SK-N-SH (cell line): ENCODE measurements at regions not wholly inside any gene's neighbourhood (a gene's known extent, or its start where the extent isn't known, plus 50 kb on each side); places are given as distances from the start of the nearest gene placed in this dataset.

Experiments
- CTCF ChIA-PET: fragments of 300-600, 350-600 bp; formaldehyde crosslinking; extraction: SDS; loops from one replicate; lab custom pipeline; 2021; lab: Yijun Ruan, JAX
- POLR2A ChIA-PET: fragments of 350-600 bp; sonication (Branson Sonifier 250); formaldehyde crosslinking; extraction: SDS; loops from one replicate; lab custom pipeline; 2020; ENCODE audit warnings: antibody characterized with exemption, inconsistent platforms; lab: Yijun Ruan, JAX
- DNase-seq: peaks from one replicate; pipeline ENCODE4 v3.0.0; 2012
- H2AFZ ChIP-seq: fragments of 200-600 bp; sonication (generic); 2 replicates; pipeline ENCODE4 v1.8.1; 2016; ENCODE audit warnings: antibody characterized with exemption, mild to moderate bottlenecking, low read depth
- H3F3A ChIP-seq: fragments of 200-600 bp; sonication (generic); replicated peaks from 2 replicates; pipeline ENCODE3; 2016; ENCODE audit warnings: antibody characterized with exemption, mild to moderate bottlenecking; ENCODE audit not compliant: insufficient read depth
- H3K27ac ChIP-seq, 2 experiments: fragments of 200-500 bp in 1 of 2; fragments of 200-600 bp in 1 of 2; sonication (Bioruptor generic) in 1 of 2; sonication (generic), shearing (Covaris generic) in 1 of 2; 2 replicates each; pipeline versions ENCODE4 v1.5.1 to v1.6.1; 2014 to 2016; ENCODE audit warnings: low read depth in 2 of 2, inconsistent platforms in 1 of 2, low read length in 1 of 2, mild to moderate bottlenecking in 1 of 2, mixed read lengths in 1 of 2
- H3K27me3 ChIP-seq: fragments of 200-600 bp; sonication (generic), shearing (Covaris generic); 2 replicates; pipeline ENCODE4 v1.6.1; 2016; ENCODE audit warnings: mixed run types; ENCODE audit not compliant: insufficient read depth
- H3K36me3 ChIP-seq, 2 experiments: fragments of 200-500 bp in 1 of 2; fragments of 200-600 bp in 1 of 2; sonication (Bioruptor generic) in 1 of 2; sonication (generic) in 1 of 2; replicated peaks in 1 of 2; 2 replicates each; pipeline versions ENCODE3 to v1.5.1; 2014 to 2016; ENCODE audit warnings: low read length in 1 of 2, mild to moderate bottlenecking in 1 of 2; ENCODE audit not compliant: insufficient read depth in 2 of 2, control insufficient read depth in 1 of 2
- H3K4me1 ChIP-seq, 2 experiments: fragments of 200-500 bp in 1 of 2; fragments of 200-600 bp in 1 of 2; sonication (Bioruptor generic) in 1 of 2; sonication (generic), shearing (Covaris generic) in 1 of 2; 2 replicates each; pipeline versions ENCODE4 v1.5.1 to v1.6.1; 2014 to 2016; ENCODE audit warnings: low read depth in 1 of 2, low read length in 1 of 2, mixed run types in 1 of 2; ENCODE audit not compliant: insufficient read depth in 2 of 2, control insufficient read depth in 1 of 2
- H3K4me2 ChIP-seq: fragments of 200-600 bp; sonication (generic), shearing (Covaris generic); 2 replicates; pipeline ENCODE4 v1.6.1; 2017; ENCODE audit warnings: mixed run types
- H3K4me3 ChIP-seq, 2 experiments: fragments of 200-500 bp in 1 of 2; fragments of 200-600 bp in 1 of 2; sonication (Bioruptor generic) in 1 of 2; sonication (generic), shearing (Covaris generic) in 1 of 2; 2 replicates each; pipeline versions ENCODE4 v1.5.1 to v1.8.1; 2014 to 2016; ENCODE audit warnings: low read depth in 2 of 2, inconsistent platforms in 1 of 2, low read length in 1 of 2, mild to moderate bottlenecking in 1 of 2, mixed read lengths in 1 of 2, moderate library complexity in 1 of 2
- H3K79me2 ChIP-seq: fragments of 200-600 bp; sonication (generic); 2 replicates; pipeline ENCODE4 v1.8.1; 2017; ENCODE audit warnings: mild to moderate bottlenecking; ENCODE audit not compliant: insufficient read depth
- H3K9ac ChIP-seq: fragments of 200-600 bp; sonication (generic); 2 replicates; pipeline ENCODE4 v1.6.1; 2017; ENCODE audit warnings: mixed run types
- H3K9me2 ChIP-seq: fragments of 200-600 bp; sonication (generic); 2 replicates; pipeline ENCODE4 v1.6.1; 2017; ENCODE audit warnings: mixed run types
- H3K9me3 ChIP-seq: fragments of 200-600 bp; sonication (generic); 2 replicates; pipeline ENCODE4 v1.6.1; 2017; ENCODE audit warnings: mixed run types, mild to moderate bottlenecking, moderate library complexity
- H4K20me1 ChIP-seq: fragments of 200-600 bp; sonication (generic); 2 replicates; pipeline ENCODE4 v1.6.1; 2017; ENCODE audit warnings: mild to moderate bottlenecking, mixed run types; ENCODE audit not compliant: insufficient read depth
- CHD2 ChIP-seq: fragments of 150-350 bp; IDR thresholded peaks from 2 replicates; pipeline ENCODE4 v1.6.1; 2018; ENCODE audit warnings: low read length; ENCODE audit not compliant: partially characterized antibody
- ELF1 ChIP-seq: IDR thresholded peaks from 2 replicates; pipeline ENCODE4 v1.4.0; 2012
- FOXJ3 ChIP-seq: sonication (generic); formaldehyde crosslinking; IDR thresholded peaks from 2 replicates; pipeline ENCODE4 v1.5.1; 2020; ENCODE audit warnings: mild to moderate bottlenecking, missing genetic modification reagents
- GABPA ChIP-seq: IDR thresholded peaks from 2 replicates; pipeline ENCODE4 v1.4.0; 2012; ENCODE audit warnings: low read depth, mild to moderate bottlenecking
- NRF1 ChIP-seq: IDR thresholded peaks from 2 replicates; pipeline ENCODE4 v1.6.1; 2012; ENCODE audit warnings: low read depth, mild to moderate bottlenecking, low read length
- PBX3 ChIP-seq: IDR thresholded peaks from 2 replicates; pipeline ENCODE4; 2012
- POLR2AphosphoS5 ChIP-seq: IDR thresholded peaks from 2 replicates; pipeline ENCODE4 v1.6.1; 2012; ENCODE audit warnings: low read depth, low read length
- RAD21 ChIP-seq: IDR thresholded peaks from 2 replicates; pipeline ENCODE4 v1.6.1; 2012; ENCODE audit warnings: mild to moderate bottlenecking, low read length
- RCOR1 ChIP-seq: fragments of 150-350 bp; IDR thresholded peaks from 2 replicates; pipeline ENCODE4 v1.6.1; 2017; ENCODE audit warnings: antibody characterized with exemption, low read length
- REST ChIP-seq: IDR thresholded peaks from 2 replicates; pipeline ENCODE4 v1.6.1; 2012; ENCODE audit warnings: mild to moderate bottlenecking, low read depth, low read length, moderate library complexity
- SIN3A ChIP-seq: IDR thresholded peaks from 2 replicates; pipeline ENCODE4 v1.6.1; 2012; ENCODE audit warnings: low read depth, mild to moderate bottlenecking, low read length, moderate library complexity, borderline replicate concordance
- SMC3 ChIP-seq: IDR thresholded peaks from 2 replicates; pipeline ENCODE4 v1.6.1; 2012; ENCODE audit warnings: low read depth, low read length, improper control_type of control experiment
- TAF1 ChIP-seq: IDR thresholded peaks from 2 replicates; pipeline ENCODE4 v1.6.1; 2012; ENCODE audit warnings: low read depth, mild to moderate bottlenecking, low read length, moderate library complexity, borderline replicate concordance
- TCF12 ChIP-seq: IDR thresholded peaks from 2 replicates; pipeline ENCODE4 v1.4.0; 2012
- ZBTB33 ChIP-seq: IDR thresholded peaks from 2 replicates; pipeline ENCODE4 v1.4.0; 2012; ENCODE audit warnings: low read depth, borderline replicate concordance
- WGBS: methylation state at CpG from one replicate; pipeline ENCODE4 v1.1.6; 2017; ENCODE audit warnings: low lambda C conversion rate; 5-methylcytosine and 5-hydroxymethylcytosine counted together
- TF ChIP-seq, protein P1 (sequence below): IDR thresholded peaks from 2 replicates; pipeline ENCODE4 v1.4.0; 2012; ENCODE audit warnings: low read depth
- TF ChIP-seq, protein P2 (sequence below): fragments of 150-350 bp; IDR thresholded peaks from 2 replicates; pipeline ENCODE4 v1.6.1; 2017; ENCODE audit warnings: antibody characterized with exemption, low read length, low read depth, borderline replicate concordance
- TF ChIP-seq, protein P3 (sequence below): fragments of 150-350 bp; IDR thresholded peaks from 2 replicates; pipeline ENCODE4 v1.6.1; 2016; ENCODE audit warnings: mild to moderate bottlenecking, low read depth, low read length

GRCh38 chr6:135126729-135127128, 54.4 kb upstream of the MYB start:
- Histone ChIP-seq H3K9me2 (no peaks in the 10 kb centered on the region), H4K20me1 (no peaks in the 10 kb centered on the region), H3K9ac (no peak overlapping the region), H2AFZ (no peak overlapping the region), H3K4me1 (no peaks in the 10 kb centered on the region), H3K27me3 (no peaks in the 10 kb centered on the region; the same call in 1 of the 2 replicates), H3K4me3 (no peak overlapping the region), H3K79me2 (no peaks in the 10 kb centered on the region), H3K4me2 (no peak overlapping the region), H3K36me3 (no peaks in the 10 kb centered on the region), H3K9me3 (no peaks in the 10 kb centered on the region), H3K27ac (no peak overlapping the region), H3F3A (no peaks in the 10 kb centered on the region)
- no CpG with 5 or more reads among the region's 1 CpG for WGBS
- ChIA-PET POLR2A (no interaction called here), CTCF (interaction anchor here (2.3 kb wide), 1 partner anchor 297 kb away, joined by 9 read pairs; no protein-coding TSS in a partner anchor)
- TF ChIP-seq SIN3A (no peak), REST (no peak), TCF12 (no peak), PBX3 (no peak)
- TF ChIP-seq, protein P1, sequence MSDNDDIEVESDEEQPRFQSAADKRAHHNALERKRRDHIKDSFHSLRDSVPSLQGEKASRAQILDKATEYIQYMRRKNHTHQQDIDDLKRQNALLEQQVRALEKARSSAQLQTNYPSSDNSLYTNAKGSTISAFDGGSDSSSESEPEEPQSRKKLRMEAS, result no peak
- TF ChIP-seq, protein P2, sequence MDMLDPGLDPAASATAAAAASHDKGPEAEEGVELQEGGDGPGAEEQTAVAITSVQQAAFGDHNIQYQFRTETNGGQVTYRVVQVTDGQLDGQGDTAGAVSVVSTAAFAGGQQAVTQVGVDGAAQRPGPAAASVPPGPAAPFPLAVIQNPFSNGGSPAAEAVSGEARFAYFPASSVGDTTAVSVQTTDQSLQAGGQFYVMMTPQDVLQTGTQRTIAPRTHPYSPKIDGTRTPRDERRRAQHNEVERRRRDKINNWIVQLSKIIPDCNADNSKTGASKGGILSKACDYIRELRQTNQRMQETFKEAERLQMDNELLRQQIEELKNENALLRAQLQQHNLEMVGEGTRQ, result no peak
- TF ChIP-seq, protein P3, sequence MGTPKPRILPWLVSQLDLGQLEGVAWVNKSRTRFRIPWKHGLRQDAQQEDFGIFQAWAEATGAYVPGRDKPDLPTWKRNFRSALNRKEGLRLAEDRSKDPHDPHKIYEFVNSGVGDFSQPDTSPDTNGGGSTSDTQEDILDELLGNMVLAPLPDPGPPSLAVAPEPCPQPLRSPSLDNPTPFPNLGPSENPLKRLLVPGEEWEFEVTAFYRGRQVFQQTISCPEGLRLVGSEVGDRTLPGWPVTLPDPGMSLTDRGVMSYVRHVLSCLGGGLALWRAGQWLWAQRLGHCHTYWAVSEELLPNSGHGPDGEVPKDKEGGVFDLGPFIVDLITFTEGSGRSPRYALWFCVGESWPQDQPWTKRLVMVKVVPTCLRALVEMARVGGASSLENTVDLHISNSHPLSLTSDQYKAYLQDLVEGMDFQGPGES, result no peak
- DNase-seq, result no peak

DNA sequence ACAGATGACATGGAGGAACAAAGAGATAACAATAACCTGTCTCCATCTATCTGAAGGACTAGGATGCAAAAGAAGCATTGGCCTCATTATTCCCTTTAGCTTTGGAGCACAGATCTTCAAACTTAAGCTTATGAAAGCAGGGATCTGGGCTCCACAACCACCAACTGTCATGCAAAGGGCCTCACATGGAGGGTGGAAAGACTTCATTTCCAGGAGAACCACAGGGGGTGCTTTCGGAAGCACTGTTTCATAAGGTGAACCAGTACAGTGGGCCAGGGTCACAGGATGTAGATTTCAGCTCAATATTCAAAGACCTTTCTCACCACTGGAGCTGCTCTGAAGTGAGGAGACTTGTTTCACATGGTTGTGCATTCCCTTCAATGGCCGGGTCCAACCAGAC, 55.1 kb upstream of the MYB start:
- H3K27me3 ChIP-seq, result no peaks in the 10 kb centered on the region; the same call in 1 of the 2 replicates
- no peak overlapping the region for H3K4me3 ChIP-seq
- no peaks in the 10 kb centered on the region for H3F3A ChIP-seq
- H3K79me2 ChIP-seq, result no peaks in the 10 kb centered on the region
- no peaks in the 10 kb centered on the region for H3K9me2 ChIP-seq
- DNase-seq, result no peak
- H3K36me3 ChIP-seq, result no peaks in the 10 kb centered on the region
- no peak overlapping the region for H3K9ac ChIP-seq
- H4K20me1 ChIP-seq, result no peaks in the 10 kb centered on the region
- no peak overlapping the region for H3K27ac ChIP-seq
- WGBS, result 93% methylated on average over 2 of the region's 2 CpGs
- H3K4me2 ChIP-seq, result no peak overlapping the region
- CTCF ChIA-PET, result interaction anchor here (1.5 to 2.3 kb wide), 2 partner anchors 11 to 297 kb away, joined by 4 to 9 read pairs; no protein-coding TSS in a partner anchor
- H2AFZ ChIP-seq, result no peak overlapping the region
- H3K9me3 ChIP-seq, result no peaks in the 10 kb centered on the region
- POLR2A ChIA-PET, result no interaction called here
- no peaks in the 10 kb centered on the region for H3K4me1 ChIP-seq
- no peak for TF ChIP-seq TCF12
- no peak for TF ChIP-seq TAF1
- TF ChIP-seq NRF1, result no peak
- TF ChIP-seq SMC3, result no peak
- TF ChIP-seq GABPA, result no peak
- no peak for TF ChIP-seq RCOR1
- no peak for TF ChIP-seq POLR2AphosphoS5
- TF ChIP-seq FOXJ3 (CRISPR knock-in tag), result no peak
- TF ChIP-seq RAD21, result no peak
- TF ChIP-seq, protein P3, result no peak
- TF ChIP-seq ZBTB33, result no peak
- TF ChIP-seq ELF1, result no peak
- TF ChIP-seq CHD2, result no peak
